Erythroblast (primary cell): ENCODE measurements at regions not wholly inside any gene's neighbourhood (a gene's known extent, or its start where the extent isn't known, plus 50 kb on each side); places are given as distances from the start of the nearest gene placed in this dataset.

ENCODE experiments used
- GATA1 ChIP-seq: IDR thresholded peaks from 2 replicates; pipeline ENCODE4 v1.6.1; 2011; ENCODE audit warnings: low read depth, mild to moderate bottlenecking, control low read depth, low read length, moderate library complexity
- POLR2A ChIP-seq: IDR thresholded peaks from 2 replicates; pipeline ENCODE4 v1.6.1; 2011; ENCODE audit warnings: mild to moderate bottlenecking, low read length

DNA sequence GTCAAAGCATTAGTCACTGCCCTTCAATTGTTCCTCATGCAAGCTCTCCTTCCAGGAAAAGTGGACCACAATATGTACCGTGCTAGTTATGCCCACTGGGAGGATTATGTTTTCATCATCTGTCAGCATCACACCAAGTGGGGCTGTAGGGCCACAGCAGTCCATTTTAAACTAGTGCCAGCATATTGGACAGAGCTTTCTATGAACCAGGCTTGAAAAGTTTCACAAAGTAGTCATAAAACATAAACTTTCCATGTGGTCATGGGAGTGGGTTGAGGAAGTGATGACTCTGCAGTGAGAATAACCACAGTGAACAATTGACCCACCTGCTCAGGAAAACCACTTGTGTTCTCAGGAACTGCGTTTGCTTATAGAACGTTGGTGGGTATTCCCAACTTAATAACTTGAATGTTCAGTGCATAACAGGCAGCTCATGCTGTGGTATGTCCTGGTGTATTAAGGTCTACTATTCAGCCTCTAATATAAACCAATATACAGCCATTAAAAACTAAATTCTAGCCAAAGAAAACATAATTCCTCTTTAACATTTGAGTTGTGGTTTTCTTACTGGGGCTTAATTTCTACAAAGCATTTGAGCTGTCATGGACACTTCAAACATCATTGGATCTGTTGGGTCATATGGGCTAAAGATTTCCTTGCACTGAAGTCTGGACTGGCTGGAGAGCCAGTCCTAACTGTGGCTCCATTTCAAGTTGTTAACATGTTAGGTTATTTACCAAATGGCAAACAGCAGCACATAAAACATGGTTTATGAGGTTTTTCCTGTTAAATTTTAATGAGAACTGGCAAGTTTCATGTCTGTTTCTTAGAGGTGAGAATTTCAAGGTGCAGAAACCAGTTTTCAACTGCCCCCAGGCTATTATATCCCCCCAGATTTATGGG lies 274.1 kb downstream of the OTOL1 start:
- TF ChIP-seq POLR2A (no peak), GATA1 (no peak)
